ENCODE measurements at regions not wholly inside any gene's neighbourhood (a gene's known extent, or its start where the extent isn't known, plus 50 kb on each side); places are given as distances from the start of the nearest gene placed in this dataset.

- no peaks in the 10 kb centered on the region for H3K27me3 ChIP-seq (replicated peaks; ENCODE audit: insufficient read depth)
- H3K27ac ChIP-seq, result no peak overlapping the region
- H3K4me1 ChIP-seq (replicated peaks), result no peaks in the 10 kb centered on the region
- no peak for DNase-seq (ENCODE audit: low spot score)
- no peaks in the 10 kb centered on the region for H3K9me3 ChIP-seq
- H3K4me3 ChIP-seq, result no peak overlapping the region
- no peak for TF ChIP-seq CTCF (IDR thresholded peaks at IDR 0.05)
- TF ChIP-seq POLR2AphosphoS5 (IDR thresholded peaks at IDR 0.05), result no peak
- TF ChIP-seq POLR2A (IDR thresholded peaks at IDR 0.05), result no peak
- 67% methylated on average over 3 of the region's 3 CpGs for WGBS
- H3K36me3 ChIP-seq, result no peaks in the 10 kb centered on the region
- intact Hi-C loops (cut with DNase I), result no loop called here
Measured at GRCh38 chr7:54326592-54327167, 215.5 kb upstream of the VSTM2A start.

GRCh38 chr7:54330216-54330800, 211.9 kb upstream of the VSTM2A start:
- Histone ChIP-seq H3K27ac (no peak overlapping the region), H3K4me1 (replicated peaks) (no peaks in the 10 kb centered on the region), H3K36me3 (no peaks in the 10 kb centered on the region), H3K9me3 (no peaks in the 10 kb centered on the region), H3K27me3 (replicated peaks; ENCODE audit: insufficient read depth) (no peaks in the 10 kb centered on the region), H3K4me3 (no peak overlapping the region)
- 51% methylated on average over 4 of the region's 4 CpGs for WGBS
- TF ChIP-seq CTCF (IDR thresholded peaks at IDR 0.05) (no peak), POLR2A (IDR thresholded peaks at IDR 0.05) (no peak), POLR2AphosphoS5 (IDR thresholded peaks at IDR 0.05) (no peak)
- intact Hi-C loops (cut with DNase I), result no loop called here
- DNase-seq (ENCODE audit: low spot score), result no peak

GRCh38 chr7:54331311-54331710, 210.9 kb upstream of the VSTM2A start:
- Histone ChIP-seq H3K27me3 (replicated peaks; ENCODE audit: insufficient read depth) (no peaks in the 10 kb centered on the region), H3K4me3 (no peak overlapping the region), H3K4me1 (replicated peaks) (no peaks in the 10 kb centered on the region), H3K27ac (no peak overlapping the region), H3K9me3 (no peaks in the 10 kb centered on the region), H3K36me3 (no peaks in the 10 kb centered on the region)
- intact Hi-C loops (cut with DNase I), result no loop called here
- no peak for DNase-seq (ENCODE audit: low spot score)
- TF ChIP-seq POLR2AphosphoS5 (IDR thresholded peaks at IDR 0.05) (no peak), CTCF (IDR thresholded peaks at IDR 0.05) (no peak), POLR2A (IDR thresholded peaks at IDR 0.05) (no peak)
- WGBS, result 50% methylated on average over 1 of the region's 1 CpG

GRCh38 chr7:54332301-54332700, 209.9 kb upstream of the VSTM2A start:
- WGBS, result 63% methylated on average over 2 of the region's 2 CpGs
- Histone ChIP-seq H3K27me3 (replicated peaks; ENCODE audit: insufficient read depth) (no peaks in the 10 kb centered on the region), H3K4me3 (no peak overlapping the region), H3K9me3 (no peaks in the 10 kb centered on the region), H3K4me1 (replicated peaks) (no peaks in the 10 kb centered on the region), H3K27ac (no peak overlapping the region), H3K36me3 (no peaks in the 10 kb centered on the region)
- DNase-seq (ENCODE audit: low spot score), result no peak
- intact Hi-C loops (cut with DNase I), result no loop called here
- TF ChIP-seq POLR2A (IDR thresholded peaks at IDR 0.05), result no peak
- no peak for TF ChIP-seq POLR2AphosphoS5 (IDR thresholded peaks at IDR 0.05)
- no peak for TF ChIP-seq CTCF (IDR thresholded peaks at IDR 0.05)

- Histone ChIP-seq H3K27me3 (replicated peaks; ENCODE audit: insufficient read depth) (no peaks in the 10 kb centered on the region), H3K36me3 (no peaks in the 10 kb centered on the region), H3K27ac (no peak overlapping the region), H3K4me1 (replicated peaks) (no peaks in the 10 kb centered on the region), H3K9me3 (no peaks in the 10 kb centered on the region), H3K4me3 (no peak overlapping the region)
- TF ChIP-seq POLR2AphosphoS5 (IDR thresholded peaks at IDR 0.05) (no peak), CTCF (IDR thresholded peaks at IDR 0.05) (no peak), POLR2A (IDR thresholded peaks at IDR 0.05) (no peak)
- 94% methylated on average over 1 of the region's 1 CpG for WGBS
- intact Hi-C loops (cut with DNase I), result no loop called here
- no peak for DNase-seq (ENCODE audit: low spot score)
Measured at GRCh38 chr7:54333952-54334351, 208.2 kb upstream of the VSTM2A start.

All from prostate gland (tissue), 2 donors.